ENCODE measurements at regions not wholly inside any gene's neighbourhood (a gene's known extent, or its start where the extent isn't known, plus 50 kb on each side); places are given as distances from the start of the nearest gene placed in this dataset.

GRCh38 chr3:72658466-72659100 is 189.7 kb downstream of the SHQ1 start:
- ATAC-seq (ENCODE audit: insufficient read depth, low FRiP score) (no peak), DNase-seq (no peak)
- Histone ChIP-seq H3K27ac (ENCODE audit: low read depth in 1 of 2, low read length in 1 of 2) (no peak overlapping the region), H3K4me3 (no peak overlapping the region), H3K27me3 (ENCODE audit: control insufficient read depth in 3 of 3, insufficient read depth in 3 of 3, low read length in 2 of 3) (peaks cover 0 to 2% (median 0%) of the 10 kb centered on the region in 3 donors), H3K36me3 (ENCODE audit: control insufficient read depth in 4 of 4, insufficient read depth in 4 of 4, low read length in 4 of 4) (no peaks in the 10 kb centered on the region), H3K9ac (ENCODE audit: insufficient read depth in 1 of 2, low read length in 2 of 2) (no peak overlapping the region), H3K4me1 (ENCODE audit: control insufficient read depth in 5 of 5, insufficient read depth in 5 of 5, low read length in 5 of 5) (peaks cover 0 to 10% (median 0%) of the 10 kb centered on the region in 5 donors), H3K9me3 (ENCODE audit: control insufficient read depth in 4 of 4, insufficient read depth in 3 of 4, low read length in 3 of 4) (no peaks in the 10 kb centered on the region)
- no peak for TF ChIP-seq CTCF (IDR thresholded peaks at IDR 0.05; ENCODE audit: control extremely low read depth, extremely low read depth)
- 94 to 96% methylated on average over 6 of the region's 6 CpGs for WGBS, 2 donors

GRCh38 chr3:72657666-72658065 is 190.6 kb downstream of the SHQ1 start:
- no peaks in the 10 kb centered on the region for H3K9me3 ChIP-seq (ENCODE audit: control insufficient read depth in 4 of 4, insufficient read depth in 3 of 4, low read length in 3 of 4)
- no peak overlapping the region for H3K4me3 ChIP-seq
- TF ChIP-seq CTCF (IDR thresholded peaks at IDR 0.05; ENCODE audit: control extremely low read depth, extremely low read depth), result no peak
- H3K9ac ChIP-seq (ENCODE audit: insufficient read depth in 1 of 2, low read length in 2 of 2), result no peak overlapping the region
- H3K4me1 ChIP-seq (ENCODE audit: control insufficient read depth in 5 of 5, insufficient read depth in 5 of 5, low read length in 5 of 5), result peaks cover 0 to 10% (median 0%) of the 10 kb centered on the region in 5 donors
- DNase-seq (peak in 1 of 3 donors; percentile 29), ATAC-seq (ENCODE audit: insufficient read depth, low FRiP score) (no peak)
- H3K27ac ChIP-seq (ENCODE audit: low read depth in 1 of 2, low read length in 1 of 2), result no peak overlapping the region
- 29 to 44% methylated on average over 4 of the region's 4 CpGs for WGBS, 2 donors
- peaks cover 0 to 2% (median 0%) of the 10 kb centered on the region in 3 donors for H3K27me3 ChIP-seq (ENCODE audit: control insufficient read depth in 3 of 3, insufficient read depth in 3 of 3, low read length in 2 of 3)
- no peaks in the 10 kb centered on the region for H3K36me3 ChIP-seq (ENCODE audit: control insufficient read depth in 4 of 4, insufficient read depth in 4 of 4, low read length in 4 of 4)

- no peak overlapping the region for H3K4me3 ChIP-seq
- peaks cover 0 to 5% (median 0%) of the 10 kb centered on the region in 4 donors for H3K9me3 ChIP-seq (ENCODE audit: control insufficient read depth in 4 of 4, insufficient read depth in 3 of 4, low read length in 3 of 4)
- H3K27me3 ChIP-seq (ENCODE audit: control insufficient read depth in 3 of 3, insufficient read depth in 3 of 3, low read length in 2 of 3), result peaks cover 0 to 4% (median 0%) of the 10 kb centered on the region in 3 donors
- H3K4me1 ChIP-seq (ENCODE audit: control insufficient read depth in 5 of 5, insufficient read depth in 5 of 5, low read length in 5 of 5), result peaks cover 0 to 10% (median 0%) of the 10 kb centered on the region in 5 donors
- no peak overlapping the region for H3K9ac ChIP-seq (ENCODE audit: insufficient read depth in 1 of 2, low read length in 2 of 2)
- H3K27ac ChIP-seq (ENCODE audit: low read depth in 1 of 2, low read length in 1 of 2), result no peak overlapping the region
- no peak for ATAC-seq (ENCODE audit: insufficient read depth, low FRiP score)
- 84 to 92% methylated on average over 6 of the region's 6 CpGs for whole genome bisulfite sequencing, 2 donors
- H3K36me3 ChIP-seq (ENCODE audit: control insufficient read depth in 4 of 4, insufficient read depth in 4 of 4, low read length in 4 of 4), result no peaks in the 10 kb centered on the region
- no peak for DNase-seq
- no peak for TF ChIP-seq CTCF (IDR thresholded peaks at IDR 0.05; ENCODE audit: control extremely low read depth, extremely low read depth)
Observed at GRCh38 chr3:72655723-72656122, 192.5 kb downstream of the SHQ1 start.
